Ectodermal cell (in vitro differentiated cells): ENCODE measurements at regions not wholly inside any gene's neighbourhood (a gene's known extent, or its start where the extent isn't known, plus 50 kb on each side); places are given as distances from the start of the nearest gene placed in this dataset.

Source experiments
- H3K27ac ChIP-seq: 2 replicates; pipeline ENCODE4 v1.7.0; 2013; ENCODE audit warnings: mild to moderate bottlenecking, low read depth, low read length; ENCODE audit not compliant: insufficient read depth, poor library complexity, severe bottlenecking
- H3K27me3 ChIP-seq: 2 replicates; pipeline ENCODE4 v1.7.0; 2013; ENCODE audit warnings: mild to moderate bottlenecking, low read length; ENCODE audit not compliant: insufficient read depth, control insufficient read depth, poor library complexity, severe bottlenecking
- H3K36me3 ChIP-seq: one replicate; pipeline ENCODE4 v1.7.0; 2013; ENCODE audit warnings: low read length; ENCODE audit not compliant: control insufficient read depth, insufficient read depth
- H3K4me1 ChIP-seq: one replicate; pipeline ENCODE4 v1.7.0; 2013; ENCODE audit warnings: low read length; ENCODE audit not compliant: control insufficient read depth, insufficient read depth
- H3K4me3 ChIP-seq: 2 replicates; pipeline ENCODE4 v1.7.0; 2013; ENCODE audit warnings: low read depth, low read length, control low read depth; ENCODE audit not compliant: insufficient read depth
- H3K9me3 ChIP-seq: 2 replicates; pipeline ENCODE4 v1.7.0; 2013; ENCODE audit warnings: mild to moderate bottlenecking, low read length, moderate library complexity; ENCODE audit not compliant: control insufficient read depth
- WGBS, 2 experiments: methylation state at CpG; one replicate each; pipeline ENCODE4 v1.1.7; 2013; ENCODE audit warnings: missing lambda C conversion rate in 2 of 2; 5-methylcytosine and 5-hydroxymethylcytosine counted together

DNA sequence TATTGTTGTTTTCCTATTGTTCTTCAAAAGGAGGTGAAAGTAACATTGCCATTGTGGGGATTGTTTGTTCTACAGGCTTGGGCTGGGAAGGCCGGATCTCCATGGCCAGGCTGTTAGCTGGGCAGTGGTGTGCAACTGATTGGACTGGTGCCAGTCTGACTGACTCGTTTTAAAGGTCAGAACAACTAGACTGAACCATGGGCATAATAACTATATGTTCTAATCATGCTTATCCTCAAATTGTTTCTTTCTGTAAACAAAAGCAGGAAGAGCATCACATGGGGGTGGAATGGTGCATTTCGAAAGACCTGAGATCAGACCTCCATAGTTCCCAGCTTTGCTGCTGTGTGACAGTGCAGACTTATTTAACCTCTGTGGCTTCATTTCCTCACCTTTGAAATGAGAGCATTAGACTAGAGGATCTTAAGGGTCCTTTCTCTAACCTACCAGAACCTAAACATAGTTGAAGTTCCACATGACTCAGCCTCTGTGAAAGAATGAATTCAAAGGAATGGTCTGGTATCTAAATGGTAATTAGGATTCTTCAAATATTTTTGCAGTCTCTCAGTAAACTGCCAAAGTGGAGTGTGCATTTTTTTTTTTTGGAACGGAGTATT is 66.7 kb upstream of the PGRMC2 start:
- WGBS, 2 experiments = 91 to 92% methylated on average over 3 of the region's 4 CpGs
- Histone ChIP-seq H3K4me1 (no peaks in the 10 kb centered on the region), H3K4me3 (no peak overlapping the region), H3K9me3 (no peaks in the 10 kb centered on the region), H3K27me3 (no peaks in the 10 kb centered on the region), H3K36me3 (no peaks in the 10 kb centered on the region), H3K27ac (no peak overlapping the region)

- no peaks in the 10 kb centered on the region for H3K9me3 ChIP-seq
- no peaks in the 10 kb centered on the region for H3K27me3 ChIP-seq
- WGBS, 2 experiments = 91 to 95% methylated on average over 3 of the region's 3 CpGs
- no peaks in the 10 kb centered on the region for H3K36me3 ChIP-seq
- no peaks in the 10 kb centered on the region for H3K4me1 ChIP-seq
- no peak overlapping the region for H3K27ac ChIP-seq
- H3K4me3 ChIP-seq = no peak overlapping the region
These were observed 66.2 kb upstream of the PGRMC2 start for GRCh38 chr4:128353791-128354190.

- no peaks in the 10 kb centered on the region for H3K27me3 ChIP-seq
- H3K4me3 ChIP-seq = no peak overlapping the region
- 88 to 90% methylated on average over 1 of the region's 1 CpG for WGBS, 2 experiments
- H3K9me3 ChIP-seq = no peaks in the 10 kb centered on the region
- H3K4me1 ChIP-seq = no peaks in the 10 kb centered on the region
- H3K27ac ChIP-seq = no peak overlapping the region
- H3K36me3 ChIP-seq = no peaks in the 10 kb centered on the region
These were observed 63.9 kb upstream of the PGRMC2 start for GRCh38 chr4:128351502-128351901.

DNA sequence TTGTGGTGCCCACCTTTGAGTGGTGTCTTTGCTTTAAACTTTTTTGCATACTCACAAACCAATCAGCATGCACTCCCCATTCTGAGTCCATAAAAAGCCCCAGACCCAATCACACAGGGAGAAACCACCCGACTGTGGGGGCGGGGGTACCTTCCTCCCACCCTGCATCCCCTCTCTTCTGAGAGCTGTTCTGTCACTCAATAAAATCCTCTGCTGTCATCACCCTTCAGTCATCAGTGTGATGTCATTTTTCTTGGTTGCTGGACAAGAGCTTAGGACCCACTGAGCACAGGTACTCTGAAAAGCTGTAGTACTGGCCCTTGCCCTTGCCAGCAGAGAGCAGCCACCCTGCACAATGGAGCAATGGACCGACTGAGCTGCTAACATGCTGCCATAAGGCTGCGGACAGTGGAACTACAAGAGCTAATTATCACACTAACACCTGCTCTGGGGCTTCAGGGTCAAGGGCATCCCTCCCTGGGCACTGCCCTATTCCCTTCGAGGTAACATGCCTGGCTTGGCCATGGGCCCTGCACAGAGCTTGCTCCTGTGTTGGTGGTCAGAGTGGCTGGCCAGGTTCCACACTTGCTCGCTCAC is 62.9 kb upstream of the PGRMC2 start:
- no peak overlapping the region for H3K27ac ChIP-seq
- no peaks in the 10 kb centered on the region for H3K36me3 ChIP-seq
- H3K4me3 ChIP-seq = no peak overlapping the region
- H3K9me3 ChIP-seq = no peaks in the 10 kb centered on the region
- H3K27me3 ChIP-seq = no peaks in the 10 kb centered on the region
- WGBS, 2 experiments = 86 to 92% methylated on average over 6 of the region's 6 CpGs
- H3K4me1 ChIP-seq = no peaks in the 10 kb centered on the region

- WGBS, 2 experiments = 91 to 93% methylated on average over 4 of the region's 4 CpGs
- H3K9me3 ChIP-seq = no peaks in the 10 kb centered on the region
- H3K36me3 ChIP-seq = no peaks in the 10 kb centered on the region
- H3K27me3 ChIP-seq = no peaks in the 10 kb centered on the region
- H3K4me3 ChIP-seq = no peak overlapping the region
- H3K27ac ChIP-seq = no peak overlapping the region
- no peaks in the 10 kb centered on the region for H3K4me1 ChIP-seq
These were observed 62.3 kb upstream of the PGRMC2 start for GRCh38 chr4:128349921-128350320.

- H3K36me3 ChIP-seq = no peaks in the 10 kb centered on the region
- no peaks in the 10 kb centered on the region for H3K9me3 ChIP-seq
- no peak overlapping the region for H3K4me3 ChIP-seq
- H3K27me3 ChIP-seq = no peaks in the 10 kb centered on the region
- no peaks in the 10 kb centered on the region for H3K4me1 ChIP-seq
- 96 to 98% methylated on average over 3 of the region's 4 CpGs for WGBS, 2 experiments
- no peak overlapping the region for H3K27ac ChIP-seq
These were observed 60.5 kb upstream of the PGRMC2 start for GRCh38 chr4:128347930-128348660.

- Histone ChIP-seq H3K9me3 (no peaks in the 10 kb centered on the region), H3K36me3 (no peaks in the 10 kb centered on the region), H3K27me3 (no peaks in the 10 kb centered on the region), H3K4me3 (no peak overlapping the region), H3K27ac (no peak overlapping the region), H3K4me1 (no peaks in the 10 kb centered on the region)
- 90 to 95% methylated on average over 4 of the region's 4 CpGs for WGBS, 2 experiments
These were observed 59.7 kb upstream of the PGRMC2 start for GRCh38 chr4:128347175-128347868.

DNA sequence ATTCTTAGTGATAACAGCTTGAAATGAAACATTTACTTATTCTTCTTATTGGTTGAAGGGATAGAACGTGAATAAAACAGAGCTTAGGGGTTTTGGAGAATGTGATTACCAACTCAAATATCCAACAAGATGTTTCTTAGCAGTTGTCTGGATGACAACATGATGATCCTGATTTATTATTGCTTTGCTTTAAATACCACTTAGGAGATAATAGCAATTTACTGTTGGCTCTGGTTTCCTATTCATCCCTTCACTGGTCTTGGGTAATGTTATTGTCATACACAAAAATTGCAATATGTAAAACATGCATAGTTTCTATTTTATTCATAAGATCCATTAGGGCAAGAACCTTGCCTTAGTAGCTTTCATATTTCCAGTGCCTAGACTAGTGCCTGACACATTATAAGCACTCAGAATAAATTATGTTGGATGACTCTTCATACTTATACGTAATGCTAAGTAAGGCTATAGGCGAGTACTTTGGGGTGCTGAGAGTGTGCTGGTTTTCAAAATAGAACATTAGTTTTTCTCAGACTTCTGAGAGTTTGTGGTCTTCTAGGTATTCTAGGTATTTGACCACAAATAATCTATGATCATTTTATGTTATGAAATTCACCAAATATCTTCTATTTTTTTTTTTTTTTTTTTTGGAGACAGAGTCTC is 58.6 kb upstream of the PGRMC2 start:
- H3K36me3 ChIP-seq = no peaks in the 10 kb centered on the region
- 90% methylated on average over 2 to 3 of the region's 3 CpGs for WGBS, 2 experiments

DNA sequence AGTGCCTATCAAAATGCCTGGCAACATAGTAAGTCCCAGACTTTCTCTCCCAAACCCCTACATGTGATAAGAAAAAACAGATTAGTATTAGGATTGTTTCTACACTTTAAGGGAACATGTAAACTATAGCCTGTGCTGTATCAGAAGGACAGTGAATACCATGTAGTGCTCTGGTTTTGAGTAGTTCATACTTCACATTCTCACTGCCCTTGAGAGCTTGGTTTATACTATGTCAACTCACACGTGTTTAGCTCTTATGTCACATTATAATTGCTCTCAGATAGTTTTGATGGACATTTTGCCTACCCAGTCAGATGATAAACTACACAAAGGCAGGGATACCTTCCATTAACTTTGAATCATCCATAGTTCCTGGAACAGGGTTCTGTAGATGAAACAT is 58.0 kb upstream of the PGRMC2 start:
- 88 to 96% methylated on average over 1 of the region's 1 CpG for WGBS, 2 experiments
- no peaks in the 10 kb centered on the region for H3K4me1 ChIP-seq
- no peaks in the 10 kb centered on the region for H3K9me3 ChIP-seq
- no peaks in the 10 kb centered on the region for H3K27me3 ChIP-seq
- no peak overlapping the region for H3K27ac ChIP-seq
- H3K36me3 ChIP-seq = no peaks in the 10 kb centered on the region
- no peak overlapping the region for H3K4me3 ChIP-seq

More for the DNA sequence above, 58.6 kb upstream of the PGRMC2 start:
- no peaks in the 10 kb centered on the region for H3K9me3 ChIP-seq
- no peak overlapping the region for H3K4me3 ChIP-seq
- H3K27ac ChIP-seq = no peak overlapping the region
- H3K27me3 ChIP-seq = no peaks in the 10 kb centered on the region
- no peaks in the 10 kb centered on the region for H3K4me1 ChIP-seq

DNA sequence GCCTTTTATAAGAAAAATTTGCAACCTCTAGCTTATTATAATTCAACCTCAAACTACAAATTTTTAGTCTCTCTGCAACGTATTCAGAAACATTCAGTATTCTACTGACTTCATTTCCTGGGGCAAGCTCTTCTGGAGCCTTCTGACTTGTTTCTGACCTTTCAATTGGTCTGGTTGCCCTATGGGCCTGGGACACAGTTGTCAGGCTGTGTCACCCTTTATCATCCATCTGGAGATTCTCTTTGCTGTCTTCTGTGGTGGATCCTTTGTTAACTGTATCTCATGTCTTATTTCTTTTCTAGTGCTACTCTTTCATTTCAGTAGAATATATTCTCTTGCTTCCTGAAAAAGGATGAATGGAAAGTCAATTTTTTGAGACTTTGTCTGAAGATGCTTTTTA is 55.1 kb upstream of the PGRMC2 start:
- H3K4me3 ChIP-seq = no peak overlapping the region
- H3K4me1 ChIP-seq = no peaks in the 10 kb centered on the region
- H3K27me3 ChIP-seq = no peaks in the 10 kb centered on the region
- H3K9me3 ChIP-seq = no peaks in the 10 kb centered on the region
- no peaks in the 10 kb centered on the region for H3K36me3 ChIP-seq
- 83 to 85% methylated on average over 1 of the region's 1 CpG for WGBS, 2 experiments
- H3K27ac ChIP-seq = no peak overlapping the region
